HTR-8/SVneo (cell line): ENCODE measurements at regions not wholly inside any gene's neighbourhood (a gene's known extent, or its start where the extent isn't known, plus 50 kb on each side); places are given as distances from the start of the nearest gene placed in this dataset.

Source experiments
- DNase-seq: peaks from one replicate; pipeline ENCODE4 v3.0.0; 2011; ENCODE audit warnings: low spot score, mixed read lengths; ENCODE audit not compliant: insufficient read length
- FAIRE-seq: peaks from 2 replicates; lab custom pipeline; 2011; peaks lifted over from hg19 to GRCh38; lab: Jason Lieb, UNC

DNA sequence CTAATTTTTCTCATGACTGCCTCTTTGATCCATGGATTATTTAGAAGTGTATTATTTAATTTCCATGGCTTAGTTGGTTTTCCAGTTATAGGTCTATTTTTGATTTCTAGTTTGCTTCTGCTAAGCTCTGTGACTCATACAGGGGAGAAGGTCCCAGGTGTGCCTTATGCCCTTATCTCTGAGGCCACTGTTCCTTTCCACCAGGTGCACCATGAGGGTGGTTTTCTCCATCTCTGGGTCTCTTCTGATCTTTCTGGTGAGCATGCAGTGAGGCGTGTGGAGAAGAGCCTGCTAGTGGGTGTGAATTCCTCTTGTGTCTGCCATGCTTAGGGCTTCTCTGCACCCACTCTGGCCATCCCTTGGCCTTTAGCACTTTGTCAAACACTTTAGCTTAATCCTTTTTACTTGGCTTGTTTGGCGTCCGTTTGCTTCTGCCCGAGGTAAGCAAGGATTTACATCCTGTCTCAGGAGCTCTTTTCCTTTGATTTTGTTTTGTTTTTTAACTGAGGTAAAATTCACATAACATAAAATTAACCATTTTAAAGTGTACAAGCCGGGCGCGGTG, 129.8 kb upstream of the ARL4C start:
- no peak for FAIRE-seq
- no peak for DNase-seq

GRCh38 chr2:234625626-234626250, 128.9 kb upstream of the ARL4C start:
- FAIRE-seq: no peak
- no peak for DNase-seq

DNA sequence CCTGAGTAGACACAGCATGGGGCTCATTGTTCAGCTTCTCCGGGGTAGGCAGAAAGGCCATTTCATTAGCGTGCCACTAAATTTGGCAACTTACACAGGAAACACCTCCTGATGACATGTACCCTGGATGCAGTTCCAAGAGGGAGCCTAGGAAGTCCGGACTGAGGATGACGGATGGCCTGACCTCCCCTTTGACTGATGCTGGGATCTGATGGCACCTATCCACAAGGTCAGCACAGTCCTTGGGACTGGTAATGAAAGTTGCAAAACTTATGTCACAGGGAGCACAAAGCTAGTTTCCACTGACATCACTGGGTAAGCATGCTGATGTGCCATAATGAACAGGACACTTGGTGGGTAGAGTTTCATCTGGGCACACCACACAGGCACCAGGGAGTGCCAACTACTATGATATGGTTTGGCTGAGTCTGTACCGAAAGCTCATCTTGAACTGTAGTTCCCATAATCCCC, 126.7 kb upstream of the ARL4C start:
- no peak for FAIRE-seq
- no peak for DNase-seq

DNA sequence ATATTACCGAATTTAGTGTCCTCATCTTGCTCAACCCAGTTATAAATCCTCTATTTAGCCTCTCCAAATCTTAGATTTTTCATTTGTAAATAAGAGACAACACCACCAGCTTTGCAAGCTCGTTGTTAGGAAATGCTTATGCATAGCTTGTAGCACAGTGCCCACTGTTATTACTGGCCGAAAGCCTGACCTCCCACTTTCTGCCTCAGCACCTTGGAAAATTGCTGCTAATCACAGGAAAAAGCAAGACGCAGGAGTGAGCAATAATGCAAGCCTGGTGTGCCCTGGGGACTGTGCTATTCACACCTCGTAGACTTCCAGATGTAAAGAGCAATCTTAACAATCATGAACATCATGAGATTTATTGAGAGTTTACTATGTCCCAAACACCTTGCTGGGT, 124.2 kb upstream of the ARL4C start:
- FAIRE-seq (no peak), DNase-seq (no peak)

- FAIRE-seq: no peak
- DNase-seq: no peak
Observed at GRCh38 chr2:234620018-234620417, 123.1 kb upstream of the ARL4C start.

- DNase-seq: no peak
- no peak for FAIRE-seq
Observed at GRCh38 chr2:234615643-234616356, 118.9 kb upstream of the ARL4C start.

DNA sequence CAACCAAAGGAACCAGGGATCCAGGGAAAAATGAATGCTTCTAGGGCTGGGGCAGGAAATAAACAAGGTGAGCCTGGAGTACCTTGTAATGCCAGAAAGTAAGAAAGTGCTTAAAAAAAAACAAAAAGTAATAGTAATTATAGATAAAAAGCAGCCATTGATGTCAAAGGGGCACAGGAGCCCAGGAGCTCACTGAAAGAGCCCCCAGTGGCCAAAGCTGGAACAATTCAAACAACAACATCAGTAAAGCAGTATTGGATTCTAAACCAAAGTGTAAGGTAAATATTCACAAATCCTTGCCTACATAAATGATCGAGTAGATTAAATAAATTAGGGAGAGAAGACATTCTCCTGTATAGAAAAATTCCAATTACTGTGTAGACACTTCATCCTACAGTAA, 114.3 kb upstream of the ARL4C start:
- DNase-seq: no peak
- no peak for FAIRE-seq

GRCh38 chr2:234608946-234609345, 112.1 kb upstream of the ARL4C start:
- DNase-seq (no peak), FAIRE-seq (no peak)

- FAIRE-seq (no peak), DNase-seq (no peak)
Observed at GRCh38 chr2:234607691-234608090, 110.8 kb upstream of the ARL4C start.

GRCh38 chr2:234606896-234607295, 110.0 kb upstream of the ARL4C start:
- no peak for FAIRE-seq
- no peak for DNase-seq

GRCh38 chr2:234603619-234604018, 106.7 kb upstream of the ARL4C start:
- DNase-seq (no peak), FAIRE-seq (no peak)

DNA sequence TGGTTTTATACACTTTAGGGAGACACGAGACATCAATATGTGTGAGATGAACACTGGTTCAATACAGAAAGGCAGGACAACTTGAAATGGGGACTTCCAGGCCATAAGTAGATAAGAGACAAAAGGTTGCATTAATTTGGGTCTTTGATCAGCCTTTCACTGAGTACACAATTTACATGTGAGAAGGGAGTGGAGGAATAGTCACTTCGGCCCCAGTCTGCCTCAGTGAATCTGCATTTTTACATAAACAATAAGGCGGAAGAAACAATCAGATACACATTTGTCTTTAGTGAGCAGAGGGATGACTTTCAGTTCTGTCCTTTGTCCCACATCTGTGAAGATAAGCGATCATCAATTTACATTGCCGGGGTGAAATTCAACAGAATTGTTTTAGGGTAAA, 104.3 kb upstream of the ARL4C start:
- DNase-seq: no peak
- no peak for FAIRE-seq

GRCh38 chr2:234597576-234597861, 100.6 kb upstream of the ARL4C start:
- FAIRE-seq (no peak), DNase-seq (no peak)

GRCh38 chr2:234596696-234597575, 100.1 kb upstream of the ARL4C start:
- DNase-seq (no peak), FAIRE-seq (no peak)

GRCh38 chr2:234595829-234596228, 98.9 kb upstream of the ARL4C start:
- peak; percentile 17 for DNase-seq
- FAIRE-seq: peak; percentile 75

- no peak for FAIRE-seq
- DNase-seq: no peak
Observed at GRCh38 chr2:234594715-234595114, 97.8 kb upstream of the ARL4C start.

- FAIRE-seq: no peak
- DNase-seq: no peak
Observed at GRCh38 chr2:234593636-234594035, 96.8 kb upstream of the ARL4C start.

- DNase-seq (no peak), FAIRE-seq (peak; percentile 16)
Observed at GRCh38 chr2:234592541-234592940, 95.7 kb upstream of the ARL4C start.

DNA sequence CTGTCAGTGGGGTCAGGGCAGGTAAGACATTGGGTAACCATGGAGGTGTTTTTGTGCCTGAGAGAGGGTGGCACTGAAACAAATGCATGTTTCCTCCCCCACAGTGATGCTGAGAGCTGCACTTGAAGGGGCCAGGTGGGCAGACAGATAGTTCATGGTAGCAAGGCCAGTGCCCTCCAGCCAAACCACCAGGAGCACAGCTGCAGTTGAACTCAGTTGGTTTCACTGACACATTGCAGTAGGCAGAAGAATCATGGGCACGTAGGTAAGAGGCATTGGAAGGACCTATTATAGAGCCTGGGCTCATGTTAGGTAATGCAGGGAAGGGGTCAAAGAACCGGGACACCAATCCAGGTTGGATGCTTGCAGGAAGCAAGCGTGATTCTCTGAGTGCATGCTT, 93.2 kb upstream of the ARL4C start:
- FAIRE-seq: no peak
- DNase-seq: no peak

GRCh38 chr2:234588054-234588430, 91.2 kb upstream of the ARL4C start:
- DNase-seq: no peak
- no peak for FAIRE-seq
